ENCODE measurements at regions not wholly inside any gene's neighbourhood (a gene's known extent, or its start where the extent isn't known, plus 50 kb on each side); places are given as distances from the start of the nearest gene placed in this dataset.

- TF ChIP-seq POLR2A (IDR thresholded peaks at IDR 0.05) (no peak), CTCF (IDR thresholded peaks at IDR 0.05) (no peak)
Measured at GRCh38 chr14:98028162-98028561, 1231.0 kb downstream of the VRK1 start.
